ENCODE measurements at regions not wholly inside any gene's neighbourhood (a gene's known extent, or its start where the extent isn't known, plus 50 kb on each side); places are given as distances from the start of the nearest gene placed in this dataset.

GRCh38 chr14:65255583-65256461 is 153.5 kb upstream of the MAX start:
- Histone ChIP-seq H3K4me1 (ENCODE audit: control insufficient read depth, insufficient read depth, low read length, poor library complexity, severe bottlenecking) (no peaks in the 10 kb centered on the region), H3K36me3 (ENCODE audit: control insufficient read depth, insufficient read depth, low read length) (no peaks in the 10 kb centered on the region), H3K4me3 (ENCODE audit: low read depth, low read length) (no peak overlapping the region), H3K9me3 (ENCODE audit: control insufficient read depth in 2 of 2, low read length in 2 of 2) (no peaks in the 10 kb centered on the region), H3K27ac (ENCODE audit: insufficient read depth, low read length, poor library complexity, severe bottlenecking) (no peak overlapping the region), H3K27me3 (ENCODE audit: control insufficient read depth, insufficient read depth, low read length) (no peaks in the 10 kb centered on the region)
- Mint-ChIP-seq H3K27me3 (peaks cover 5% of the 10 kb centered on the region), H3K4me1 (peaks cover 0 to 2% (median 0%) of the 10 kb centered on the region in 4 donors), H3K4me3 (no peak overlapping the region), H3K9me3 (peaks cover 0 to 4% (median 2%) of the 10 kb centered on the region in 7 donors), H3K36me3 (no peaks in the 10 kb centered on the region), H3K27ac (no peak overlapping the region)
- no peak for DNase-seq
- ATAC-seq (ENCODE audit: low read depth in 2 of 2), result no peak

GRCh38 chr14:65256714-65257113 is 154.4 kb upstream of the MAX start:
- ATAC-seq (ENCODE audit: low read depth in 2 of 2) (no peak), DNase-seq (no peak)
- H3K9me3 Mint-ChIP-seq, result peaks cover 0 to 8% (median 2%) of the 10 kb centered on the region in 7 donors
- Histone ChIP-seq H3K9me3 (ENCODE audit: control insufficient read depth in 2 of 2, low read length in 2 of 2) (no peaks in the 10 kb centered on the region), H3K27ac (ENCODE audit: insufficient read depth, low read length, poor library complexity, severe bottlenecking) (no peak overlapping the region), H3K4me1 (ENCODE audit: control insufficient read depth, insufficient read depth, low read length, poor library complexity, severe bottlenecking) (no peaks in the 10 kb centered on the region), H3K4me3 (ENCODE audit: low read depth, low read length) (no peak overlapping the region), H3K36me3 (ENCODE audit: control insufficient read depth, insufficient read depth, low read length) (no peaks in the 10 kb centered on the region), H3K27me3 (ENCODE audit: control insufficient read depth, insufficient read depth, low read length) (no peaks in the 10 kb centered on the region)
- H3K36me3 Mint-ChIP-seq, result peaks cover 3% of the 10 kb centered on the region
- H3K27me3 Mint-ChIP-seq, result peaks cover 5% of the 10 kb centered on the region
- peaks cover 0 to 2% (median 0%) of the 10 kb centered on the region in 4 donors for H3K4me1 Mint-ChIP-seq
- H3K4me3 Mint-ChIP-seq, result no peak overlapping the region
- H3K27ac Mint-ChIP-seq, result no peak overlapping the region

DNA sequence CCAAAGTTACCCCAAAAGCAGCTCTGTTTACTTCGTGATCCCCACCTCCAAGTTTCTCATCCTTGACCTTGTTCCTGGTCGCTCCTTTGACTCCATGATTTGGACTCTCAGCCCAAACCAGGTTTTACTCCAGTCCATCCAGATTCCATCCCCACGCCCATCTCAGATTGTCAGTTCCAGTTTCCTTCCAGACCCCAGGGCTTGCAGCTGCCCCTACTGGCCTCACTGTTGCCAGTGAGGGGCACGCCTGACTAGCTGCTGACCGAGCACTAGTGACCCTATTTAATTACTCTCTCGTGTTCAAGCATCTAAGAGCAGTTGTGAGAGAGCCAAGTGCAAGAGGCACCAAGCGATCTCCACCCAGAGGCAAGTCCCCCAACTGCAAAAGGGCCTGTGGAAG is 155.1 kb upstream of the FUT8 start:
- peaks cover 0 to 8% (median 2%) of the 10 kb centered on the region in 7 donors for H3K9me3 Mint-ChIP-seq
- H3K4me3 Mint-ChIP-seq, result no peak overlapping the region
- peaks cover 3% of the 10 kb centered on the region for H3K36me3 Mint-ChIP-seq
- peaks cover 5% of the 10 kb centered on the region for H3K27me3 Mint-ChIP-seq
- H3K4me1 Mint-ChIP-seq, result peaks cover 0 to 2% (median 0%) of the 10 kb centered on the region in 4 donors
- H3K27me3 ChIP-seq (ENCODE audit: control insufficient read depth, insufficient read depth, low read length), result no peaks in the 10 kb centered on the region
- ATAC-seq (ENCODE audit: low read depth in 2 of 2) (no peak), DNase-seq (no peak)
- no peaks in the 10 kb centered on the region for H3K4me1 ChIP-seq (ENCODE audit: control insufficient read depth, insufficient read depth, low read length, poor library complexity, severe bottlenecking)
- H3K36me3 ChIP-seq (ENCODE audit: control insufficient read depth, insufficient read depth, low read length), result no peaks in the 10 kb centered on the region
- H3K4me3 ChIP-seq (ENCODE audit: low read depth, low read length), result no peak overlapping the region
- H3K9me3 ChIP-seq (ENCODE audit: control insufficient read depth in 2 of 2, low read length in 2 of 2), result no peaks in the 10 kb centered on the region
- no peak overlapping the region for H3K27ac ChIP-seq (ENCODE audit: insufficient read depth, low read length, poor library complexity, severe bottlenecking)
- no peak overlapping the region for H3K27ac Mint-ChIP-seq

GRCh38 chr14:65258391-65258790 is 154.1 kb upstream of the FUT8 start:
- peaks cover 0 to 2% (median 0%) of the 10 kb centered on the region in 4 donors for H3K4me1 Mint-ChIP-seq
- H3K4me3 Mint-ChIP-seq, result no peak overlapping the region
- no peak for DNase-seq
- H3K27ac ChIP-seq (ENCODE audit: insufficient read depth, low read length, poor library complexity, severe bottlenecking), result no peak overlapping the region
- no peak for ATAC-seq (ENCODE audit: low read depth in 2 of 2)
- peaks cover 0 to 8% (median 2%) of the 10 kb centered on the region in 7 donors for H3K9me3 Mint-ChIP-seq
- H3K4me3 ChIP-seq (ENCODE audit: low read depth, low read length), result no peak overlapping the region
- H3K27ac Mint-ChIP-seq, result no peak overlapping the region
- no peaks in the 10 kb centered on the region for H3K36me3 ChIP-seq (ENCODE audit: control insufficient read depth, insufficient read depth, low read length)
- no peaks in the 10 kb centered on the region for H3K9me3 ChIP-seq (ENCODE audit: control insufficient read depth in 2 of 2, low read length in 2 of 2)
- no peaks in the 10 kb centered on the region for H3K4me1 ChIP-seq (ENCODE audit: control insufficient read depth, insufficient read depth, low read length, poor library complexity, severe bottlenecking)
- H3K36me3 Mint-ChIP-seq, result peaks cover 3% of the 10 kb centered on the region
- H3K27me3 Mint-ChIP-seq, result peaks cover 5% of the 10 kb centered on the region
- H3K27me3 ChIP-seq (ENCODE audit: control insufficient read depth, insufficient read depth, low read length), result no peaks in the 10 kb centered on the region

DNA sequence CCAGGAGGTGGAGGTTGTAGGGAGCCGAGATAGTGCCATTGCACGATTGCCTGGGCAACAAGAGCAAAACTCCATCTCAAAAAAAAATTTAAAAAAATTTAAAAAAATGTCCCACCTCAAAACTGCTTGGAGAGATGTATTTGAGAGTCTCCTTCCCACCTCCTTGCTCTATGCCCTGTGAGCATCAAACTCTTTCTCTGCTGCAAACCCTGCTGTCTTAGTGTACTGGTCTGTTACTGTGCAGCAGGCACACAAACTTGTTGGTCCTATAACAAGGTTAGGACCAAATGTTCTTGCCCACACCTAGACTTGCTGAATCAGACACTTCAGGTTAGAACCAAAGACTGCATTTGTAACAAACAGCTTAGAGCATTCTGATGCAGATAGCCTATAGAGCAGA is 153.5 kb upstream of the FUT8 start:
- no peak for ATAC-seq (ENCODE audit: low read depth in 2 of 2)
- Histone ChIP-seq H3K36me3 (ENCODE audit: control insufficient read depth, insufficient read depth, low read length) (no peaks in the 10 kb centered on the region), H3K9me3 (ENCODE audit: control insufficient read depth in 2 of 2, low read length in 2 of 2) (no peaks in the 10 kb centered on the region), H3K27me3 (ENCODE audit: control insufficient read depth, insufficient read depth, low read length) (no peaks in the 10 kb centered on the region), H3K4me3 (ENCODE audit: low read depth, low read length) (no peak overlapping the region), H3K27ac (ENCODE audit: insufficient read depth, low read length, poor library complexity, severe bottlenecking) (no peak overlapping the region), H3K4me1 (ENCODE audit: control insufficient read depth, insufficient read depth, low read length, poor library complexity, severe bottlenecking) (no peaks in the 10 kb centered on the region)
- Mint-ChIP-seq H3K27ac (no peak overlapping the region), H3K4me1 (peaks cover 0 to 2% (median 0%) of the 10 kb centered on the region in 4 donors), H3K4me3 (no peak overlapping the region), H3K27me3 (peaks cover 5% of the 10 kb centered on the region), H3K9me3 (peaks cover 0 to 8% (median 2%) of the 10 kb centered on the region in 7 donors), H3K36me3 (peaks cover 3% of the 10 kb centered on the region)
- DNase-seq, result no peak

DNA sequence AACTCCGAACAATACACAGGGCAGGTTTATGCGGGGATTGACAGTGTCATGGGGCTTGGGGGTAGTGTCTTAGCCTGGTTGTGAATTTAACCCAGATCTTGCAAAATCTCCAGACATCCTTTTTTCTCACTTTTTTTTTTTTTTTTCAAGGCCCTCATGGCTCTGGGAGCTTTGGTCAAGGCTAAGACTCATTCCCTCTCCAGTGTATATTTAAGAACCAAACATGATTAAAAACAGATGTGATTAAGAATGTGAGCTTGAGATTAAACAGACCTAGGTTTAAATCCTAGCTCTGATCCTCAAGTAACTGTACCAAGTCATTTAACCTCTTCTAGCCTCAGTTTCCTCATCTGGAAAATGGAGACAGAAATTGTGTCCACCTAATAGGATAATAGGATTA is 151.7 kb upstream of the FUT8 start:
- H3K27me3 Mint-ChIP-seq, result peaks cover 5% of the 10 kb centered on the region
- Histone ChIP-seq H3K4me1 (ENCODE audit: control insufficient read depth, insufficient read depth, low read length, poor library complexity, severe bottlenecking) (no peaks in the 10 kb centered on the region), H3K4me3 (ENCODE audit: low read depth, low read length) (no peak overlapping the region), H3K27ac (ENCODE audit: insufficient read depth, low read length, poor library complexity, severe bottlenecking) (no peak overlapping the region), H3K36me3 (ENCODE audit: control insufficient read depth, insufficient read depth, low read length) (no peaks in the 10 kb centered on the region), H3K9me3 (ENCODE audit: control insufficient read depth in 2 of 2, low read length in 2 of 2) (no peaks in the 10 kb centered on the region), H3K27me3 (ENCODE audit: control insufficient read depth, insufficient read depth, low read length) (no peaks in the 10 kb centered on the region)
- H3K36me3 Mint-ChIP-seq, result peaks cover 3% of the 10 kb centered on the region
- DNase-seq (no peak), ATAC-seq (ENCODE audit: low read depth in 2 of 2) (no peak)
- no peak overlapping the region for H3K27ac Mint-ChIP-seq
- peaks cover 0 to 8% (median 2%) of the 10 kb centered on the region in 7 donors for H3K9me3 Mint-ChIP-seq
- no peak overlapping the region for H3K4me3 Mint-ChIP-seq
- H3K4me1 Mint-ChIP-seq, result peaks cover 0 to 2% (median 0%) of the 10 kb centered on the region in 4 donors

GRCh38 chr14:65261425-65261920 is 151.1 kb upstream of the FUT8 start:
- no peaks in the 10 kb centered on the region for H3K4me1 ChIP-seq (ENCODE audit: control insufficient read depth, insufficient read depth, low read length, poor library complexity, severe bottlenecking)
- no peaks in the 10 kb centered on the region for H3K27me3 ChIP-seq (ENCODE audit: control insufficient read depth, insufficient read depth, low read length)
- Mint-ChIP-seq H3K4me3 (no peak overlapping the region), H3K36me3 (peaks cover 3% of the 10 kb centered on the region), H3K27ac (no peak overlapping the region), H3K27me3 (peaks cover 5% of the 10 kb centered on the region), H3K4me1 (peaks cover 0 to 2% (median 0%) of the 10 kb centered on the region in 4 donors), H3K9me3 (peaks cover 0 to 8% (median 2%) of the 10 kb centered on the region in 7 donors)
- H3K4me3 ChIP-seq (ENCODE audit: low read depth, low read length), result no peak overlapping the region
- H3K36me3 ChIP-seq (ENCODE audit: control insufficient read depth, insufficient read depth, low read length), result no peaks in the 10 kb centered on the region
- H3K9me3 ChIP-seq (ENCODE audit: control insufficient read depth in 2 of 2, low read length in 2 of 2), result no peaks in the 10 kb centered on the region
- no peak for DNase-seq
- ATAC-seq (ENCODE audit: low read depth in 2 of 2), result no peak
- H3K27ac ChIP-seq (ENCODE audit: insufficient read depth, low read length, poor library complexity, severe bottlenecking), result no peak overlapping the region

Measured in CD4-positive, CD25-positive, alpha-beta regulatory T cell (primary cell).